ENCODE measurements at regions not wholly inside any gene's neighbourhood (a gene's known extent, or its start where the extent isn't known, plus 50 kb on each side); places are given as distances from the start of the nearest gene placed in this dataset.

DNA sequence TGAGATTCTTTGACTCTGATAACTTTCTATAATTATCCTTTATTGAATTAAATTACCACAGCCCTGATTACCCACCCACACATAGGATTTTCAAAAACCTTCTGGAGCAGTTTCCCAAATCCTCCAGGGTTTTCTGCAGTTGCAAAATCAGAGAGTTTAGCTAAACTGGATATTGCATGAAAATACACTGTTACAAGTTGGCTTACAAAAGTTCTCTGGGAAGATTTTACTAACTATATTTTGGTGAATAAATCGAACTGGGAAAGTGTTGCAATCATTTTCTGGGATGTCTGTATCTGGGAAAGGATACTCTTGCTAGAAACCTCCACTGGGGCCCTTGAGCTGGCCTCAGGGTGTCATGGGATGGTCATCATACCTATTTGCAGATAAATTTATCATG is 97.6 kb upstream of the STMND1 start:
- intact Hi-C loops (cut with DNase I) = no loop called here
- WGBS, 2 donors = 20 to 36% methylated on average over 1 of the region's 1 CpG
- H3K4me3 ChIP-seq (ENCODE audit: low read length in 2 of 2) = no peak overlapping the region
- no peak overlapping the region for H3K27ac ChIP-seq (ENCODE audit: low read depth in 1 of 2, low read length in 2 of 2)
- no peaks in the 10 kb centered on the region for H3K36me3 ChIP-seq (ENCODE audit: control insufficient read depth in 1 of 2, insufficient read depth in 2 of 2, low read length in 1 of 2)
- H3K27me3 ChIP-seq (ENCODE audit: control insufficient read depth in 1 of 2, insufficient read depth in 2 of 2, low read length in 1 of 2) = peaks cover 2 to 4% of the 10 kb centered on the region in 2 donors
- ATAC-seq (ENCODE audit: low FRiP score) (peak; percentile 68), DNase-seq (no peak)
- H3K4me1 ChIP-seq (ENCODE audit: control insufficient read depth in 1 of 2, insufficient read depth in 2 of 2, low read length in 2 of 2) = no peaks in the 10 kb centered on the region
- peaks cover 1% of the 10 kb centered on the region for H3K9me3 ChIP-seq (ENCODE audit: control insufficient read depth, low read length)

DNA sequence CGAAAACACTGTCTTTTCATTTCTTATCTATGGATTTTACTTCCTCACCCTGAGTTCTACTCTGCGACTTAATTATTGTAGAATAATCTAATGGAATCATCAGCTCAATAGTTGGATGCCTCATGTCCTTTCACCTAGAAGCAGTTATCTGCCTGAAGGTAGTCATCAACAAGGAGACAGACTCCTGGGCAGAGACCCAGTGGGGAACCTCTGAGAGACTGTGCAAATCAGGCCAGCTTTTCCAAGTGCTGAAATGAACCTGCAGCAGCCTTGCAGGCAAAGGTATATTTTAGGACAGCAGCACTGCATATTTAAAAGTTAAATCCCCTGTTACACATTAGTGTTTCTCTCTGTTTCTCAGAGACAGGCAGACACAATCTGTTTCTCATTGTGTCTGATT is 99.7 kb upstream of the STMND1 start:
- H3K36me3 ChIP-seq (ENCODE audit: control insufficient read depth in 1 of 2, insufficient read depth in 2 of 2, low read length in 1 of 2) = no peaks in the 10 kb centered on the region
- H3K27me3 ChIP-seq (ENCODE audit: control insufficient read depth in 1 of 2, insufficient read depth in 2 of 2, low read length in 1 of 2) = peaks cover 0 to 4% of the 10 kb centered on the region in 2 donors
- intact Hi-C loops (cut with DNase I) = no loop called here
- H3K27ac ChIP-seq (ENCODE audit: low read depth in 1 of 2, low read length in 2 of 2) = no peak overlapping the region
- 86 to 87% methylated on average over 2 of the region's 2 CpGs for WGBS, 2 donors
- no peaks in the 10 kb centered on the region for H3K9me3 ChIP-seq (ENCODE audit: control insufficient read depth, low read length)
- no peak overlapping the region for H3K4me3 ChIP-seq (ENCODE audit: low read length in 2 of 2)
- ATAC-seq (ENCODE audit: low FRiP score) = no peak
- no peak for DNase-seq
- no peaks in the 10 kb centered on the region for H3K4me1 ChIP-seq (ENCODE audit: control insufficient read depth in 1 of 2, insufficient read depth in 2 of 2, low read length in 2 of 2)

DNA sequence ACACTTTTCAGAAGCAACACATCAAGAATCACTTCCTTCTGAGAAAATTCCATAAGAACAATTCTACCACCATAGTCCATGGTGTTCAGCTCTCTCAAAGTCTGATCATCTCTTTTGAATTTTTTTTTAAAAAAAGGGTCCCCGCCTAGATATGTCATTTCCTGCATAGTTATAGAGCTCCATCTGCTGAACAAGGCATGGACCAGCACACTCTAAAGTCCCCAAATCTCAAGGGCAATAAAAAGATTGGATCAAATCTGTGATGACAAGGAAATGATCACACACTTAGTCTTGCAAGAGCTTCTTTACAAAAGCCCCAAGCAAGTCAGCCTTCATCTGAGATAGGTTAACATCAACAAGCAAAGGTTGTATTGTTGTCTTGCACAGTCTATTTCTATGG is 100.7 kb upstream of the STMND1 start:
- 91% methylated on average over 1 of the region's 1 CpG for WGBS, 2 donors
- Histone ChIP-seq H3K27me3 (ENCODE audit: control insufficient read depth in 1 of 2, insufficient read depth in 2 of 2, low read length in 1 of 2) (peaks cover 0 to 4% of the 10 kb centered on the region in 2 donors), H3K4me3 (ENCODE audit: low read length in 2 of 2) (no peak overlapping the region), H3K27ac (ENCODE audit: low read depth in 1 of 2, low read length in 2 of 2) (no peak overlapping the region), H3K4me1 (ENCODE audit: control insufficient read depth in 1 of 2, insufficient read depth in 2 of 2, low read length in 2 of 2) (no peaks in the 10 kb centered on the region), H3K9me3 (ENCODE audit: control insufficient read depth, low read length) (no peaks in the 10 kb centered on the region), H3K36me3 (ENCODE audit: control insufficient read depth in 1 of 2, insufficient read depth in 2 of 2, low read length in 1 of 2) (no peaks in the 10 kb centered on the region)
- DNase-seq (no peak), ATAC-seq (ENCODE audit: low FRiP score) (no peak)
- intact Hi-C loops (cut with DNase I) = no loop called here

DNA sequence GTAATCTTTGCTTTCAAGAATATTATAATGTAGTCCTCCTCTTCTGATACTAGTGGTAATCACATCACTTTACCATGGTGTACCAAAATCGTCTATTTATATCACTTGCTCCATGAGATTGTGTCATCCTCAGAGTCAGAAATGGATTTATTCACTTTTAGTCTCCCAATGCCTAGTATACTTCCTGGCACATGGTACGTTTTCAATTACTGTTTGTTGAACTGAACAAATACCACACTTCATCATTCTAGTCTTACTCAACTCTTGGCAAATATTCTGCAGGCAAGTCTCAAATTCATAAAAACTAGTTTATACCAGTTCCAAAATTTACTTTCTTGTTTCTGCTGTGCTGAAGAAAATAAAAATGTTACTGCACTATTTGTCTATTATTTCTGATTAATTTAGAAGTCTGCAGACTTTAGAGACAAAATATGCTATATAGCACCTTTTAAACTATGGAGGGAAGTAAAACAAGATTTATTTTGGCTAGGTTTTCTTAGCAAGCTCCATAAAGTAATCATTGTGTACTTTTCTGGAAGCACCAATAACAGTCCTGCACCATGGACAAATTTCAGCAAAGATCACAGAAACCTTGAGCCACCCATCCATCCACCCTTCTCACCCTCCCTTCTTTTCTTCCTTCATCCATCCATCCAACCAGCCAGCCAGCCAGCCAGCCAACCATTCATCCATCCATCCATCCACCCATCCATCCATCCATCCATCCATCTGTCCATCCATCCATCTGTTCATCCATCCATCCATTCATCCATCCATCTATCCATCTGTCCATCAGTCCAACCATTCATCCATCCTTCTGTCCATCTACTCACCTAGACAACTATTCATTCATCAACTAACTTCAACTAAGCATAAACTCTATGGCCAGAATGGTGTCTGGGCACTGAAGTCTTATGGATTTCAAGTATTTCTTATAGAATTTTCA is 102.1 kb upstream of the STMND1 start:
- ATAC-seq (ENCODE audit: low FRiP score) (peak; percentile 64), DNase-seq (no peak)
- 5 to 6% methylated on average over 2 of the region's 2 CpGs for WGBS, 2 donors
- no peak overlapping the region for H3K4me3 ChIP-seq (ENCODE audit: low read length in 2 of 2)
- H3K4me1 ChIP-seq (ENCODE audit: control insufficient read depth in 1 of 2, insufficient read depth in 2 of 2, low read length in 2 of 2) = no peaks in the 10 kb centered on the region
- H3K9me3 ChIP-seq (ENCODE audit: control insufficient read depth, low read length) = no peaks in the 10 kb centered on the region
- H3K27me3 ChIP-seq (ENCODE audit: control insufficient read depth in 1 of 2, insufficient read depth in 2 of 2, low read length in 1 of 2) = peaks cover 0 to 4% of the 10 kb centered on the region in 2 donors
- intact Hi-C loops (cut with DNase I) = no loop called here
- no peak overlapping the region for H3K27ac ChIP-seq (ENCODE audit: low read depth in 1 of 2, low read length in 2 of 2)
- H3K36me3 ChIP-seq (ENCODE audit: control insufficient read depth in 1 of 2, insufficient read depth in 2 of 2, low read length in 1 of 2) = no peaks in the 10 kb centered on the region

DNA sequence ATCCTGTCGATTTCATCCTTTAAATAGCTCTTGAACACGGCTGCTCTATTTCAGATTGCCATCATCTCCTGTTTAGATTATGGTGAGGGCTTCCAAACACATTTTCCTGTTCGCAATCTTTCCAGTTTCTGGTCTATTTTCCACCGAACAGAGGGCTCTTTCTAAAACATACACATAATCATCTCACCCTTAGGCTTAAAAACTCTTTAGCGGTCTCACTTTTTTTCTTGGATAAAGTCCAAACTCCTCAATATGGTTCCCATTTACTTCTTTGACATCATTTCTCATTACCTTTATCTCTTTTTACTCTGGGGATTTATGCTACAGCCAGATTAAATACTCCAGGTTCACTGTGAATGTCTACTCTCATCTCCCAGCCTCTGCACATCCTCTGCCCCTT is 103.4 kb upstream of the STMND1 start:
- Histone ChIP-seq H3K27ac (ENCODE audit: low read depth in 1 of 2, low read length in 2 of 2) (no peak overlapping the region), H3K4me3 (ENCODE audit: low read length in 2 of 2) (no peak overlapping the region), H3K27me3 (ENCODE audit: control insufficient read depth in 1 of 2, insufficient read depth in 2 of 2, low read length in 1 of 2) (peaks cover 0 to 4% of the 10 kb centered on the region in 2 donors), H3K9me3 (ENCODE audit: control insufficient read depth, low read length) (no peaks in the 10 kb centered on the region), H3K4me1 (ENCODE audit: control insufficient read depth in 1 of 2, insufficient read depth in 2 of 2, low read length in 2 of 2) (no peaks in the 10 kb centered on the region), H3K36me3 (ENCODE audit: control insufficient read depth in 1 of 2, insufficient read depth in 2 of 2, low read length in 1 of 2) (no peaks in the 10 kb centered on the region)
- DNase-seq (no peak), ATAC-seq (ENCODE audit: low FRiP score) (no peak)
- 82 to 85% methylated on average over 5 of the region's 5 CpGs for WGBS, 2 donors
- intact Hi-C loops (cut with DNase I) = no loop called here

DNA sequence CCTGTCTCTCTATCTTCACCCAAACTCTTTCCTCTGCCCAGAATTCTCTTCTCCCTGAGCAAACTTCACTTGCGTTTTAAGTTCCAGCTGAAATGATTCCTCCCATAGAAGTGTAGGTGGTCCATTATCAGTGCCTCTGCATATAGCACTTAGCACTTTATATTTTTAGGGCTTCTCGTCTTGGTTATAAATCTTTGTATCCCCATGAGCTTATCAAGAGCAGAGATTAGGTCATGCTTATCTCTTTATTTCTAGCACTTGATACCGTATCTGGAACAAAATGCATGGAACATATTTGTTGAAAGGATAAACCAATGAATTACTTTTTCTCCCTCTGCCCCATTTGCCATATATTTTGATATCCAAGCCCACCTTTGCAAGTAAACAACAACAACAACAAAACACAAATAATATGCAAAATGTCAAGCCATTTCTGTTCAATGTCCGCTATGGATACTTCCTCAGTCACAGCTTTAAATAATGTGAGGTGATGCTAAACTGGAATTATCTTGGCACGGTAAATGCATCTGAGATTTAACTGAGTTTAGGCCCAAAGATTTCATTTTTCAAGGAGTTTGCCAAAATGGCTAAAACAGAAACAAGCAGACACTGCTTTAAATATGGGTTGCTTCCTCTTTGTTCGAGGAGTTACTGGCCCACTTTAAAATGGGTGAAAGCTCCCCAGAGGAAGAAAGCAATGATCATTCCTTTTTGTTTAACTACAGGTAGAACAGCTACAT is 106.2 kb upstream of the STMND1 start:
- DNase-seq (no peak), ATAC-seq (ENCODE audit: low FRiP score) (no peak)
- no peaks in the 10 kb centered on the region for H3K4me1 ChIP-seq (ENCODE audit: control insufficient read depth in 1 of 2, insufficient read depth in 2 of 2, low read length in 2 of 2)
- H3K4me3 ChIP-seq (ENCODE audit: low read length in 2 of 2) = no peak overlapping the region
- no peaks in the 10 kb centered on the region for H3K9me3 ChIP-seq (ENCODE audit: control insufficient read depth, low read length)
- H3K27ac ChIP-seq (ENCODE audit: low read depth in 1 of 2, low read length in 2 of 2) = no peak overlapping the region
- H3K27me3 ChIP-seq (ENCODE audit: control insufficient read depth in 1 of 2, insufficient read depth in 2 of 2, low read length in 1 of 2) = no peaks in the 10 kb centered on the region
- 63 to 74% methylated on average over 6 of the region's 6 CpGs for WGBS, 2 donors
- intact Hi-C loops (cut with DNase I) = no loop called here
- H3K36me3 ChIP-seq (ENCODE audit: control insufficient read depth in 1 of 2, insufficient read depth in 2 of 2, low read length in 1 of 2) = no peaks in the 10 kb centered on the region

DNA sequence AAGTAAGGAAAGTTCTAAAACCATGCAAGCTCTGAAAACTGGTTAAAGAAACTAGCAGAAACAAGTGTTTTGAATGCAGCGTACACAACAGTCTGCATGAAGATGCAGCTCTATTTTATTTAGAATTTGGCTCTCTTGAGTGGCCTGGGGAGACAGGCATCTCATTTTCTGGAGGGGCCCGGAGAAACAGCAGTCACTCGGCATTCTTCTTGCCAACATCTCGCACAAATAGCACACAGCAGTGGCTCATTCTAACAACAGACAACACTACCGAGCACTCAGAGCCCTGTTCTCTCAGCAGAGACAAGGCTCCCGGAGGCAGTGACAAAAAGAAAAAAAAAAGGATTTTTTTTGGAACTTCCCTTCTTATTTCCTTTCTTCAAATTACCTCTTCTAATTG is 108.5 kb upstream of the STMND1 start:
- intact Hi-C loops (cut with DNase I) = no loop called here
- H3K27me3 ChIP-seq (ENCODE audit: control insufficient read depth in 1 of 2, insufficient read depth in 2 of 2, low read length in 1 of 2) = no peaks in the 10 kb centered on the region
- DNase-seq (no peak), ATAC-seq (ENCODE audit: low FRiP score) (no peak)
- H3K9me3 ChIP-seq (ENCODE audit: control insufficient read depth, low read length) = peaks cover 2% of the 10 kb centered on the region
- 79 to 85% methylated on average over 6 of the region's 6 CpGs for WGBS, 2 donors
- no peaks in the 10 kb centered on the region for H3K4me1 ChIP-seq (ENCODE audit: control insufficient read depth in 1 of 2, insufficient read depth in 2 of 2, low read length in 2 of 2)
- no peaks in the 10 kb centered on the region for H3K36me3 ChIP-seq (ENCODE audit: control insufficient read depth in 1 of 2, insufficient read depth in 2 of 2, low read length in 1 of 2)
- no peak overlapping the region for H3K4me3 ChIP-seq (ENCODE audit: low read length in 2 of 2)
- no peak overlapping the region for H3K27ac ChIP-seq (ENCODE audit: low read depth in 1 of 2, low read length in 2 of 2)

DNA sequence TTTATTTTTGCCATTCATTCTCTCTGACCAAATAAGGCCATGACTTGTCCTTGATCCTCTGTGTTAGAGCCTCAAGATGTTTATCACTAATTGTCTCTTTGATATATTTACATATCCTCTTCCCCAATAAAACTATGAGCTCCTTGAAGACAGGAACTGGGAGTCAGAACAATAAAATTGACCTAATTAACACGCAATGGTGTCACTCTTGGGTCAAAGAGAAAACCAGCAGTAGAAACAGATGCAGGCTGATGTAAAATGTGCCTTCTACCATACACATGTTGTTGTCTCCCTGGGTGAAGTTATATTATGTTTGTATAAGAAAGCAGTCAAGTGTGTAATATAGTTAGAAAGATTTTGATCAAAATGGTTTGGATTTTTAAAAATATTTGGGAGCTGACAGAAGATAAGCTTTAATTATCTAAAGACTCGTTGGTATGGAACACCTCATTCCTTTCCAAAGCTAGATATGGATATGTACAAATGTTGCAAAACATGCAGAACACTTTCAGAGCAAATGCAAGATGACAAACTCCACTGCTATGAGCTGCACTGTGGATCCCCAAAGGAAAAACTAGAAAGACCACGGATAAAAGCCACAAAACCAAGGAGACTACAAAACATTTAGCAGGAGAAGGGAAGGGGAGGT is 109.7 kb upstream of the STMND1 start:
- no peaks in the 10 kb centered on the region for H3K36me3 ChIP-seq (ENCODE audit: control insufficient read depth in 1 of 2, insufficient read depth in 2 of 2, low read length in 1 of 2)
- no peak overlapping the region for H3K4me3 ChIP-seq (ENCODE audit: low read length in 2 of 2)
- H3K9me3 ChIP-seq (ENCODE audit: control insufficient read depth, low read length) = peaks cover 2% of the 10 kb centered on the region
- WGBS, 2 donors = 58 to 67% methylated on average over 3 of the region's 3 CpGs
- intact Hi-C loops (cut with DNase I) = no loop called here
- no peaks in the 10 kb centered on the region for H3K27me3 ChIP-seq (ENCODE audit: control insufficient read depth in 1 of 2, insufficient read depth in 2 of 2, low read length in 1 of 2)
- ATAC-seq (ENCODE audit: low FRiP score) (no peak), DNase-seq (no peak)
- H3K27ac ChIP-seq (ENCODE audit: low read depth in 1 of 2, low read length in 2 of 2) = no peak overlapping the region
- H3K4me1 ChIP-seq (ENCODE audit: control insufficient read depth in 1 of 2, insufficient read depth in 2 of 2, low read length in 2 of 2) = no peaks in the 10 kb centered on the region
